DOHH2 (cell line): ENCODE measurements at regions not wholly inside any gene's neighbourhood (a gene's known extent, or its start where the extent isn't known, plus 50 kb on each side); places are given as distances from the start of the nearest gene placed in this dataset.

Experiments
- H3F3A ChIP-seq: fragments of 200-600 bp; sonication (generic), shearing (Covaris generic); 2 replicates; pipeline ENCODE4 v1.6.0; 2016; ENCODE audit warnings: antibody characterized with exemption, mild to moderate bottlenecking; ENCODE audit not compliant: control insufficient read depth, insufficient read depth
- H3K27ac ChIP-seq: fragments of 200-600 bp; sonication (generic); 2 replicates; pipeline ENCODE4 v1.5.1; 2014; ENCODE audit warnings: low read depth, mild to moderate bottlenecking, low read length, moderate library complexity
- H3K27me3 ChIP-seq: fragments of 200-600 bp; sonication (generic); 2 replicates; pipeline ENCODE4 v1.6.1; 2014; ENCODE audit warnings: mild to moderate bottlenecking, low read length, mixed read lengths; ENCODE audit not compliant: control insufficient read depth
- H3K36me3 ChIP-seq: fragments of 200-600 bp; sonication (generic); 2 replicates; pipeline ENCODE4 v1.6.1; 2014; ENCODE audit warnings: mild to moderate bottlenecking, low read length, moderate library complexity, mixed read lengths; ENCODE audit not compliant: control insufficient read depth
- H3K4me1 ChIP-seq: fragments of 200-600 bp; sonication (generic); 2 replicates; pipeline ENCODE4 v1.6.1; 2014; ENCODE audit warnings: mild to moderate bottlenecking, low read length, mixed read lengths; ENCODE audit not compliant: control insufficient read depth
- H3K4me2 ChIP-seq: fragments of 200-600 bp; sonication (generic); 2 replicates; pipeline ENCODE4 v1.6.0; 2014; ENCODE audit warnings: mild to moderate bottlenecking, low read length, moderate library complexity
- H3K4me3 ChIP-seq: fragments of 200-600 bp; sonication (generic); 2 replicates; pipeline ENCODE4 v1.5.1; 2014; ENCODE audit warnings: mild to moderate bottlenecking, low read length, mixed read lengths
- H3K79me2 ChIP-seq: fragments of 200-600 bp; sonication (generic); 2 replicates; pipeline ENCODE4 v1.6.1; 2014; ENCODE audit warnings: mild to moderate bottlenecking, low read length, mixed read lengths; ENCODE audit not compliant: control insufficient read depth
- H3K9me2 ChIP-seq: fragments of 200-600 bp; sonication (generic); replicated peaks from 2 replicates; pipeline ENCODE4 v1.6.1; 2014; ENCODE audit warnings: mild to moderate bottlenecking, low read length, mixed read lengths; ENCODE audit not compliant: control insufficient read depth
- H3K9me3 ChIP-seq: fragments of 200-600 bp; sonication (generic); 2 replicates; pipeline ENCODE4 v1.6.1; 2014; ENCODE audit warnings: antibody characterized with exemption, low read length, mixed read lengths; ENCODE audit not compliant: control insufficient read depth, insufficient read depth
- H4K20me1 ChIP-seq: fragments of 200-600 bp; sonication (generic); 2 replicates; pipeline ENCODE4 v1.6.0; 2014; ENCODE audit warnings: low read depth, mild to moderate bottlenecking, antibody characterized with exemption, low read length, moderate library complexity; ENCODE audit not compliant: control insufficient read depth, insufficient read depth
- EZH2phosphoT487 ChIP-seq: fragments of 200-600 bp; sonication (generic); IDR thresholded peaks from 2 replicates; pipeline ENCODE4 v1.6.1; 2017; ENCODE audit warnings: borderline replicate concordance, mild to moderate bottlenecking, antibody characterized with exemption, low read length, moderate library complexity, mixed read lengths
- TF ChIP-seq, protein P1 (sequence below): fragments of 200-600 bp; sonication (generic); IDR thresholded peaks from one replicate; pipeline ENCODE4 v1.5.1; 2014; ENCODE audit warnings: antibody characterized with exemption, mild to moderate bottlenecking, low read depth, low read length; ENCODE audit not compliant: poor library complexity, severe bottlenecking

DNA sequence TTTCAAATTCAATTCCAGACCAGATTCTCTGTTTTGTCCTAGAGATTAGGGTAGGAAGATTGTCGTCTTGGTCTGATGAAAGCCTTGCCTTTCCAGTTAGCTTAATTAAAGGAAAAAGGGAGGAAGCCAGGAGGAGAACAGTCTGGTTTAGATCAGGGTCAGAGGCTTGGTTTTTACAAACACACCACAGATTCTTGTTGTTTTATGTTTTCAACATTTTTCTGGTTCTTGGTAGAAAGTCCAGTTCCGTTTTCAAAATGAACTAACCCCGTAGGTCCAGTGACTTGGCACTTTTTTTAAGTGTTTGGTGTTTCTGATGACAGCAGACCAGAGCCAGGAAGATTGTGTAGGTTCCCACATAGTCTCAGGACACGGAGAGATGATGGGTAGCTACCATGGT lies 167.1 kb upstream of the INHBA start:
- no peak overlapping the region for H3K4me3 ChIP-seq
- H3K9me2 ChIP-seq, result no peaks in the 10 kb centered on the region
- no peaks in the 10 kb centered on the region for H3K79me2 ChIP-seq
- no peaks in the 10 kb centered on the region for H3K4me1 ChIP-seq
- no peak overlapping the region for H3K4me2 ChIP-seq
- peaks cover 12% of the 10 kb centered on the region for H3K9me3 ChIP-seq
- H3K27me3 ChIP-seq, result peaks cover 26% of the 10 kb centered on the region
- H4K20me1 ChIP-seq, result no peaks in the 10 kb centered on the region
- H3K36me3 ChIP-seq, result no peaks in the 10 kb centered on the region
- TF ChIP-seq, protein P1, sequence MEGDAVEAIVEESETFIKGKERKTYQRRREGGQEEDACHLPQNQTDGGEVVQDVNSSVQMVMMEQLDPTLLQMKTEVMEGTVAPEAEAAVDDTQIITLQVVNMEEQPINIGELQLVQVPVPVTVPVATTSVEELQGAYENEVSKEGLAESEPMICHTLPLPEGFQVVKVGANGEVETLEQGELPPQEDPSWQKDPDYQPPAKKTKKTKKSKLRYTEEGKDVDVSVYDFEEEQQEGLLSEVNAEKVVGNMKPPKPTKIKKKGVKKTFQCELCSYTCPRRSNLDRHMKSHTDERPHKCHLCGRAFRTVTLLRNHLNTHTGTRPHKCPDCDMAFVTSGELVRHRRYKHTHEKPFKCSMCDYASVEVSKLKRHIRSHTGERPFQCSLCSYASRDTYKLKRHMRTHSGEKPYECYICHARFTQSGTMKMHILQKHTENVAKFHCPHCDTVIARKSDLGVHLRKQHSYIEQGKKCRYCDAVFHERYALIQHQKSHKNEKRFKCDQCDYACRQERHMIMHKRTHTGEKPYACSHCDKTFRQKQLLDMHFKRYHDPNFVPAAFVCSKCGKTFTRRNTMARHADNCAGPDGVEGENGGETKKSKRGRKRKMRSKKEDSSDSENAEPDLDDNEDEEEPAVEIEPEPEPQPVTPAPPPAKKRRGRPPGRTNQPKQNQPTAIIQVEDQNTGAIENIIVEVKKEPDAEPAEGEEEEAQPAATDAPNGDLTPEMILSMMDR, result no peak
- TF ChIP-seq EZH2phosphoT487, result no peak
- no peaks in the 10 kb centered on the region for H3F3A ChIP-seq
- H3K27ac ChIP-seq, result no peak overlapping the region

DNA sequence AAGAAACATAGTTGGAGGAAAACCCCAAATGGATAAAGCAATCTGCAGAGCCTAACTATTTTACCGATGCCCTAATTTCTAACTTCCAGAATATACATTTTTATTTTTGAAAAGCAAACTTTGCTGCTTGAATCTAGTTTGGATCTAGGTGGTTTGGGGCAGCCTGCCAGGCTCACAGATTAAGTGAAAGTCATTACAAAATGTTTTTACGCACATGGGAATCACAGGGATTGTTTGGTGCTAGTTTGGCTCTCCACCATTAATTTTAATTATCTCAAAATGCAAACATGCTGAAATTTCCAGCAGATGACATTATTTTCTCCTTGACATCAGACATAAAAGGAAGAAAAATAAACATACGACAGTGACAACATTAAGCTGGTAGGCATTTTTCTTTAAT lies 166.7 kb upstream of the INHBA start:
- peaks cover 22% of the 10 kb centered on the region for H3K27me3 ChIP-seq
- H3K79me2 ChIP-seq, result no peaks in the 10 kb centered on the region
- H3K9me2 ChIP-seq, result no peaks in the 10 kb centered on the region

DNA sequence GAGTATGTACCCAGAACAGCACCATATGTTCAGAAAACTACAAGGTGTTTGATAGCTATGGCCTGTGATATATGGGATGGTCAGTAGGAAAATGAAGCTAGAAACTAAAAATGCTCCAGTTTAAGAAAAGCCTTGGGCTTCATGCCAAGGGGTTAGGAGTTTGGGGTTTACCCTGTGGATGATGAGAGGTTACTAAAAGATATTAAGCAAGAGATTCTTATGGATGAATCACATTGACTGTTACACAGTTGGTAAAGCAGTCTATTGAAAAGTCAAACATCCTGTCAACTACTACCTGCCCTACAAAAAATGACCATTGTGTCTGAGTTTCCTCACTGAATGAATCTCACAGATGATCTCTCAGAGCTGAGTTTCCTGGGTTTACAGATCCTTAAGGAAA lies 166.2 kb upstream of the INHBA start:
- Histone ChIP-seq H3K4me3 (no peak overlapping the region), H3K4me2 (no peak overlapping the region), H3K9me2 (no peaks in the 10 kb centered on the region), H3K9me3 (peaks cover 20% of the 10 kb centered on the region), H3F3A (no peaks in the 10 kb centered on the region), H4K20me1 (no peaks in the 10 kb centered on the region), H3K79me2 (no peaks in the 10 kb centered on the region), H3K27me3 (peaks cover 19% of the 10 kb centered on the region), H3K27ac (no peak overlapping the region), H3K4me1 (no peaks in the 10 kb centered on the region), H3K36me3 (no peaks in the 10 kb centered on the region)
- TF ChIP-seq, protein P1, result no peak
- TF ChIP-seq EZH2phosphoT487, result no peak

More for the DNA sequence above, 166.7 kb upstream of the INHBA start:
- no peak overlapping the region for H3K4me2 ChIP-seq
- H4K20me1 ChIP-seq, result no peaks in the 10 kb centered on the region
- no peaks in the 10 kb centered on the region for H3K36me3 ChIP-seq
- no peak overlapping the region for H3K27ac ChIP-seq
- no peaks in the 10 kb centered on the region for H3K4me1 ChIP-seq
- TF ChIP-seq, protein P1, result no peak
- no peak for TF ChIP-seq EZH2phosphoT487
- no peaks in the 10 kb centered on the region for H3F3A ChIP-seq
- H3K4me3 ChIP-seq, result no peak overlapping the region
- peaks cover 15% of the 10 kb centered on the region for H3K9me3 ChIP-seq
